Activated CD4-positive, CD25-positive, alpha-beta regulatory T cell (primary cell): ENCODE measurements at regions not wholly inside any gene's neighbourhood (a gene's known extent, or its start where the extent isn't known, plus 50 kb on each side); places are given as distances from the start of the nearest gene placed in this dataset.
"Not testable (repeated sequence)": the region's sequence is repeated elsewhere in the genome, so short reads cannot be mapped to it uniquely, and the experiment has no call there.

Source experiments
- DNase-seq, 4 experiments: peaks; one replicate each; lab custom pipeline; 2025; lab: John Stamatoyannopoulos, UW

GRCh38 chr11:119586181-119586580 lies 142.8 kb downstream of the NECTIN1 start:
- no peak for DNase-seq

DNA sequence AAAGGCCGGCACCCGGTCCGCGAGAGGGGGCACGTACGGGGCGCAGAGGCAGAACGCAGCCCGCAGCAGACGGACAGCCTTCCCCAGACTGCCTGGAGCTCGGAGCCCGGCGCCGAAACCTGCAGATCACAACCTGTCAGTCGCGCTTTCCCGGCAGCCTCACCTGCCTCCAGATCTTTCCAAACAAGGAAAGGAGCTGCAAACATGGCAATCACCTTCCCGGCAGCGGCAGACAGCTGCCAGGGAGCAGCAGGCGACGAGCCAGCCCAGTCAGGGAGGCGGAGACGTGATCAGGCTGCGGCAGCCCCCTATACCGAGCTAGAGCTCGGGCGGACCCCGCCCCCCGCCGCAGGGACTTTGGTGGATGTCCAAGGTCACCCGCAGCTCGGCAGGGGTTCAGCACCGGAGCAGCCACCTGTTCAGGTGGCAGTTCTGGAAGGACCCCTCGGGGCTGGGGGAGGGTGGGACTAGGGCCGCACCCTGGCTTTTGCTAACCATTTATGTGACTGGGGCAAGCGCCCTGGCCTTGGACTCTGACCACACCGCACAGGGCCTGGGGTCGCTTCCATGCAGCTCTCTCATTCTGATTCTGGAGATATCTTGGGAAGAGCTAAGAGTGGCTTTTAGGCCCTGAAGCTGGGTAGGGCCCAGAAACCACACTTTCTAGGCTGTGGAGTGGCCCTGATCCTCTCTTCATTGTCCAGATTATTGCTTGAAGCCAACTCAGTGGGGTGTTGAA lies 143.8 kb downstream of the NECTIN1 start:
- DNase-seq: no peak

GRCh38 chr11:119584193-119585042 lies 144.6 kb downstream of the NECTIN1 start:
- DNase-seq: no peak

- DNase-seq: no peak
Measured at GRCh38 chr11:119583585-119583984, 145.4 kb downstream of the NECTIN1 start.

GRCh38 chr11:119581396-119581795 lies 147.6 kb downstream of the NECTIN1 start:
- not testable (repeated sequence) for DNase-seq

DNA sequence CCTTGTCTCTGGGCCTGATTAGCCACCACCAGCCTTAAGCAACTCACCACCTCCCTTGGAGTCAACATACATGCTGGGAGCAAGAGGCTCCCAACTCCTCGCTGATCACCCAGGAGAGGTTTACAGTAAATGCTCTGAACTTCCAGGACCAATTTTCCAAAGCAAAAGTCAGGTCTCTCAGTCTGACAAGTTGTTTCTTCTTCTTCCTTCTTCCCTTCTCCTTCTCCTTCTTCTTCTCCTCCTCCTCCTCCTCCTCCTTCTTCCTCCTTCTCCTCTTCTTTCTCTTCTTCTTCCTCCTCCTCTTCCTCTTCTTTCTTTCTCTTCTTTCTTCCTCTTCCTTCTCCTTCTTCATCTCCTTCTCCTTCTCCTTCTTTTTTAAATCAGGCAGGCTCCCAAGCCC lies 148.2 kb downstream of the NECTIN1 start:
- no peak for DNase-seq

DNA sequence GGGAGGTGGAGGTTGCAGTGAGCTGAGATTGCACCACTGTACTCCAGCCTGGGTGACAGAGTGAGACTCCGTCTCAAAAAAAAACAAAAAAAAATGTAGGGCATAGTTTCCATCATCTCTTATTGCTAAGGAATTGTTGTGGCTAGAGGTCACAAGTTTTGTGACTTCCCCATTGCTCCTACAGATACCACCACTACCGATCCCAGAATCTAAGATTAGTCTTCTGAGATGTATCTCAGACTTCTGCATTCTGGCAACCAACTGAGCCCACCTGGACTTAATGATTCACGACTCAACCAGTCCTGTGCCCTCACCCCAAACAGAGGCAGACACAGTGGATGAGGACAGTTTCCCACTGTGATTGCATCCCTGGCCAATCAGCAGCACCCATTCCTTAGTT lies 148.9 kb downstream of the NECTIN1 start:
- DNase-seq: no peak

GRCh38 chr11:119578521-119579191 lies 150.3 kb downstream of the NECTIN1 start:
- no peak for DNase-seq

- no peak for DNase-seq
Measured at GRCh38 chr11:119573858-119574257, 150.9 kb upstream of the THY1 start.

DNA sequence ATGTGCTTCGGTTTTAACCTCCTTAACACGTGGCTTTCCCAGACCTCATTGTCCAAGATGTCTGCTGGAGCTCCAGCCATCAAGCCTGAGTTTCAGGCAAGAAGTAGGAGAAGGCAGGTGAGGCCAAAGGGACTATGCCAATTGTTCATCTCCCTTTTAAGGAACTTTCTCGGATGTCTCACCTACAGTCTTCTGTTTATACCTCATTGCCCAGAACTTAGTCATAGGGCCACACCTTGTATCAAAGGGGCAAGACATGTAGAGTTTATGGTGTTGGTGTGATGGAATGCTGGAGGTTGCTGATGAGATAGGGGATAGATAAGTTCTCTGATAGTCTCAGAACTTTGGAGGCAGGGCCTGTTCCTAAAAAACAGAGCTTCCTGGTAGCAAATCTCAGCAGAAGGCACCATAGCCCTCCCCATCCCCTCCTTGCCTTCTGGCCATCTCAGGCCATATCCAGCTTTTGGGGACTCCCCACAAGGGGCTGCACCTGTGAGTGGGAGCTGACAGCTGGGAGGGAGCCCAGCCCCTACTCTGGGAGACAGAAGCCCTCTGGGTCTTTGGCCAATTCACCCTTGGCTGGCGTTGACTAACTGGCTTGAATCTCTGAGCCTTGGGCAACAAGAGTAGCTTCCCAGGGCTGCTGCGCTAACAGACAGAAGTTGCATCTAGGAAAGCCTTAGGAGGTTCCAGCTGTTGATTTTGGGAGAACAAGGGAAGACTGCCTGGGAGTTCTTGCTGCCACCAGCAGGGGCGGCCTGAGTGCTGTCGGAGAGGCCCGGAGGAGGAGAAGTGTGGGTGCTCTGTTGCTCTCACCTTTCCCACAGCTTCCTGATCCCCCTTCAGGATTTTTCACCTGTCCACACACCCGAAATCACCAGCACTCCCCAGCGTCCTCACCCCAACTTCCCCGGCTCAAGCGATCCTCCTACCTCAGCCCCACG lies 149.8 kb upstream of the THY1 start:
- no peak for DNase-seq

- DNase-seq: no peak
Measured at GRCh38 chr11:119571311-119571710, 148.3 kb upstream of the THY1 start.

- DNase-seq: no peak
Measured at GRCh38 chr11:119567688-119568582, 145.0 kb upstream of the THY1 start.

- no peak for DNase-seq
Measured at GRCh38 chr11:119566319-119566718, 143.3 kb upstream of the THY1 start.

DNA sequence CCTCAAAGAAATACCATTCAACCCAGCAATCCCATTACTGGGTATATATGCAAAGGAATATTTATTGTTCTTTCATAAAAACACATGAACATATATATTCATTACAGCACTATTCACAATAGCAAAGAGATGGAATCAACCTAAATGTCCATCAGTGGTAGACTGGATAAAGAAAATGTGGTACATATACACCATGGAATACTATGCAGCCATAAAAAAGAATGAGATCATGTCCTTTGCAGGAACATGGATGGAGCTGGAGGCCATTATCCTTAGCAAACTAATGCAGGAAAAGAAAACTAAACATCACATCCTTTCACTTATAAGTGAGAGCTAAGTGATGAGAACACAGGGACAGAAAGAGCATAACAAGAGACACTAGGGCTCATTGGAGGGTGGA lies 142.7 kb upstream of the THY1 start:
- DNase-seq: not testable (repeated sequence)

- DNase-seq: no peak
Measured at GRCh38 chr11:119560961-119561360, 138.0 kb upstream of the THY1 start.

GRCh38 chr11:119560291-119560690 lies 137.3 kb upstream of the THY1 start:
- DNase-seq: no peak

GRCh38 chr11:119552106-119552485 lies 129.1 kb upstream of the THY1 start:
- DNase-seq: no peak

GRCh38 chr11:119551420-119552105 lies 128.6 kb upstream of the THY1 start:
- DNase-seq: no peak

GRCh38 chr11:119550053-119550752 lies 127.2 kb upstream of the THY1 start:
- no peak for DNase-seq
